ENCODE measurements at regions not wholly inside any gene's neighbourhood (a gene's known extent, or its start where the extent isn't known, plus 50 kb on each side); places are given as distances from the start of the nearest gene placed in this dataset.

DNA sequence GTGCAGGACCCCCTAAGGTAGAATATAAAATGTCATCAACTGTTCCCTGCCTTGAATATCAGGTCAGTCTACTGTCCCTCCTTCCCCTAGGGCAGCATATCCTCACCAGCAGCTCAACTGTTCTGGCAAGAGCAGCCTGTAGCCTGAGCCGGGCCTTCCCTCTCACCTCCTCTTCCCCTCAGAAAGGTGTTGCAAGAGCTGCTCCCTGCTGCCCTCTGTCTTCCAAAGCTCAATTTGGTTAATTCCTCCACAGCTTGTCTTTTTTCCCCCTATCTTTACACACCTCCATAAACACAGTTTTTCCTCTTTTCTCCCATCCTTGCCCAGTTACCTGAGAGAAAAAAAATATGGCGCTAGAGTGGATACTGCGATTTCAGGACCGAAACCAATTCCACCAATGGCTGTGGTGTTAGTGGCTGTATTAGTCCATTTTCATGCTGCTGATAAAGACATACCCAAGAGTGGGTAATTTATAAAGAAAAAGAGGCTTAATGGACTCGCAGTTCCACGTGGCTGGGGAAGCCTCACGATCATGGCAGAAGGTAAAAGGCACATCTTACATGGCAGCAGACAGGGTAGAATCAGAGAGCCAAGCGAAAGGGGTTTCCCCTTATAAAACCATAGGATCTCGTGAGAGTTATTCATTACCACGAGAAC lies 184.7 kb downstream of the MREG start (continued):
- TF ChIP-seq, protein P1, sequence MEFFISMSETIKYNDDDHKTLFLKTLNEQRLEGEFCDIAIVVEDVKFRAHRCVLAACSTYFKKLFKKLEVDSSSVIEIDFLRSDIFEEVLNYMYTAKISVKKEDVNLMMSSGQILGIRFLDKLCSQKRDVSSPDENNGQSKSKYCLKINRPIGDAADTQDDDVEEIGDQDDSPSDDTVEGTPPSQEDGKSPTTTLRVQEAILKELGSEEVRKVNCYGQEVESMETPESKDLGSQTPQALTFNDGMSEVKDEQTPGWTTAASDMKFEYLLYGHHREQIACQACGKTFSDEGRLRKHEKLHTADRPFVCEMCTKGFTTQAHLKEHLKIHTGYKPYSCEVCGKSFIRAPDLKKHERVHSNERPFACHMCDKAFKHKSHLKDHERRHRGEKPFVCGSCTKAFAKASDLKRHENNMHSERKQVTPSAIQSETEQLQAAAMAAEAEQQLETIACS (CRISPR knock-in tag; IDR thresholded peaks at IDR 0.05): no peak
- TF ChIP-seq ZMAT3 (CRISPR knock-in tag; conservative IDR thresholded peaks at IDR 0.05) (no peak), SIX4 (CRISPR knock-in tag; IDR thresholded peaks at IDR 0.05) (0 out of 2 replicates have a peak, but pooled peaks have one; percentile 38), ZNF329 (CRISPR knock-in tag; IDR thresholded peaks at IDR 0.05; ENCODE audit: low read depth) (no peak), DMAP1 (CRISPR knock-in tag; IDR thresholded peaks at IDR 0.05) (no peak), ZNF136 (CRISPR knock-in tag; IDR thresholded peaks at IDR 0.05; ENCODE audit: low read depth) (no peak), ZNF224 (CRISPR knock-in tag; IDR thresholded peaks at IDR 0.05) (no peak), ZNF256 (CRISPR knock-in tag; conservative IDR thresholded peaks at IDR 0.05) (no peak)
- TF ChIP-seq, protein P2, sequence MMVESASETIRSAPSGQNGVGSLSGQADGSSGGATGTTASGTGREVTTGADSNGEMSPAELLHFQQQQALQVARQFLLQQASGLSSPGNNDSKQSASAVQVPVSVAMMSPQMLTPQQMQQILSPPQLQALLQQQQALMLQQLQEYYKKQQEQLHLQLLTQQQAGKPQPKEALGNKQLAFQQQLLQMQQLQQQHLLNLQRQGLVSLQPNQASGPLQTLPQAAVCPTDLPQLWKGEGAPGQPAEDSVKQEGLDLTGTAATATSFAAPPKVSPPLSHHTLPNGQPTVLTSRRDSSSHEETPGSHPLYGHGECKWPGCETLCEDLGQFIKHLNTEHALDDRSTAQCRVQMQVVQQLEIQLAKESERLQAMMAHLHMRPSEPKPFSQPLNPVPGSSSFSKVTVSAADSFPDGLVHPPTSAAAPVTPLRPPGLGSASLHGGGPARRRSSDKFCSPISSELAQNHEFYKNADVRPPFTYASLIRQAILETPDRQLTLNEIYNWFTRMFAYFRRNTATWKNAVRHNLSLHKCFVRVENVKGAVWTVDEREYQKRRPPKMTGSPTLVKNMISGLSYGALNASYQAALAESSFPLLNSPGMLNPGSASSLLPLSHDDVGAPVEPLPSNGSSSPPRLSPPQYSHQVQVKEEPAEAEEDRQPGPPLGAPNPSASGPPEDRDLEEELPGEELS (CRISPR knock-in tag; IDR thresholded peaks at IDR 0.05): no peak; the same call in 1 of the 2 replicates
- TF ChIP-seq, protein P3, sequence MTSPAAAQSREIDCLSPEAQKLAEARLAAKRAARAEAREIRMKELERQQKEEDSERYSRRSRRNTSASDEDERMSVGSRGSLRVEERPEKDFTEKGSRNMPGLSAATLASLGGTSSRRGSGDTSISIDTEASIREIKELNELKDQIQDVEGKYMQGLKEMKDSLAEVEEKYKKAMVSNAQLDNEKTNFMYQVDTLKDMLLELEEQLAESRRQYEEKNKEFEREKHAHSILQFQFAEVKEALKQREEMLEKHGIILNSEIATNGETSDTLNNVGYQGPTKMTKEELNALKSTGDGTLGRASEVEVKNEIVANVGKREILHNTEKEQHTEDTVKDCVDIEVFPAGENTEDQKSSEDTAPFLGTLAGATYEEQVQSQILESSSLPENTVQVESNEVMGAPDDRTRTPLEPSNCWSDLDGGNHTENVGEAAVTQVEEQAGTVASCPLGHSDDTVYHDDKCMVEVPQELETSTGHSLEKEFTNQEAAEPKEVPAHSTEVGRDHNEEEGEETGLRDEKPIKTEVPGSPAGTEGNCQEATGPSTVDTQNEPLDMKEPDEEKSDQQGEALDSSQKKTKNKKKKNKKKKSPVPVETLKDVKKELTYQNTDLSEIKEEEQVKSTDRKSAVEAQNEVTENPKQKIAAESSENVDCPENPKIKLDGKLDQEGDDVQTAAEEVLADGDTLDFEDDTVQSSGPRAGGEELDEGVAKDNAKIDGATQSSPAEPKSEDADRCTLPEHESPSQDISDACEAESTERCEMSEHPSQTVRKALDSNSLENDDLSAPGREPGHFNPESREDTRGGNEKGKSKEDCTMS (CRISPR knock-in tag; conservative IDR thresholded peaks at IDR 0.05): no peak
- TF ChIP-seq, protein P4, sequence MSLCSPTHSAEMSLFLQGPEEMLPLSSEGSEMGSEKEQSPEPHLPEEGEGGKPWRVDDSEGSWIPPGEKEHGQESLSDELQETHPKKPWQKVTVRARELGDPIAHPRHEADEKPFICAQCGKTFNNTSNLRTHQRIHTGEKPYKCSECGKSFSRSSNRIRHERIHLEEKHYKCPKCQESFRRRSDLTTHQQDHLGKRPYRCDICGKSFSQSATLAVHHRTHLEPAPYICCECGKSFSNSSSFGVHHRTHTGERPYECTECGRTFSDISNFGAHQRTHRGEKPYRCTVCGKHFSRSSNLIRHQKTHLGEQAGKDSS (CRISPR knock-in tag; IDR thresholded peaks at IDR 0.05; ENCODE audit: borderline replicate concordance, low read depth): no peak
- TF ChIP-seq, protein P5, sequence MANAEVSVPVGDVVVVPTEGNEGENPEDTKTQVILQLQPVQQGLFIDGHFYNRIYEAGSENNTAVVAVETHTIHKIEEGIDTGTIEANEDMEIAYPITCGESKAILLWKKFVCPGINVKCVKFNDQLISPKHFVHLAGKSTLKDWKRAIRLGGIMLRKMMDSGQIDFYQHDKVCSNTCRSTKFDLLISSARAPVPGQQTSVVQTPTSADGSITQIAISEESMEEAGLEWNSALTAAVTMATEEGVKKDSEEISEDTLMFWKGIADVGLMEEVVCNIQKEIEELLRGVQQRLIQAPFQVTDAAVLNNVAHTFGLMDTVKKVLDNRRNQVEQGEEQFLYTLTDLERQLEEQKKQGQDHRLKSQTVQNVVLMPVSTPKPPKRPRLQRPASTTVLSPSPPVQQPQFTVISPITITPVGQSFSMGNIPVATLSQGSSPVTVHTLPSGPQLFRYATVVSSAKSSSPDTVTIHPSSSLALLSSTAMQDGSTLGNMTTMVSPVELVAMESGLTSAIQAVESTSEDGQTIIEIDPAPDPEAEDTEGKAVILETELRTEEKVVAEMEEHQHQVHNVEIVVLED (CRISPR knock-in tag; IDR thresholded peaks at IDR 0.05; ENCODE audit: borderline replicate concordance): 0 out of 2 replicates have a peak, but pooled peaks have one; percentile 19
- TF ChIP-seq, protein P6, sequence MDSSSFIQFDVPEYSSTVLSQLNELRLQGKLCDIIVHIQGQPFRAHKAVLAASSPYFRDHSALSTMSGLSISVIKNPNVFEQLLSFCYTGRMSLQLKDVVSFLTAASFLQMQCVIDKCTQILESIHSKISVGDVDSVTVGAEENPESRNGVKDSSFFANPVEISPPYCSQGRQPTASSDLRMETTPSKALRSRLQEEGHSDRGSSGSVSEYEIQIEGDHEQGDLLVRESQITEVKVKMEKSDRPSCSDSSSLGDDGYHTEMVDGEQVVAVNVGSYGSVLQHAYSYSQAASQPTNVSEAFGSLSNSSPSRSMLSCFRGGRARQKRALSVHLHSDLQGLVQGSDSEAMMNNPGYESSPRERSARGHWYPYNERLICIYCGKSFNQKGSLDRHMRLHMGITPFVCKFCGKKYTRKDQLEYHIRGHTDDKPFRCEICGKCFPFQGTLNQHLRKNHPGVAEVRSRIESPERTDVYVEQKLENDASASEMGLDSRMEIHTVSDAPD (CRISPR knock-in tag; IDR thresholded peaks at IDR 0.05): peak; percentile 37; the same call in 1 of the 2 replicates
- TF ChIP-seq, protein P7, sequence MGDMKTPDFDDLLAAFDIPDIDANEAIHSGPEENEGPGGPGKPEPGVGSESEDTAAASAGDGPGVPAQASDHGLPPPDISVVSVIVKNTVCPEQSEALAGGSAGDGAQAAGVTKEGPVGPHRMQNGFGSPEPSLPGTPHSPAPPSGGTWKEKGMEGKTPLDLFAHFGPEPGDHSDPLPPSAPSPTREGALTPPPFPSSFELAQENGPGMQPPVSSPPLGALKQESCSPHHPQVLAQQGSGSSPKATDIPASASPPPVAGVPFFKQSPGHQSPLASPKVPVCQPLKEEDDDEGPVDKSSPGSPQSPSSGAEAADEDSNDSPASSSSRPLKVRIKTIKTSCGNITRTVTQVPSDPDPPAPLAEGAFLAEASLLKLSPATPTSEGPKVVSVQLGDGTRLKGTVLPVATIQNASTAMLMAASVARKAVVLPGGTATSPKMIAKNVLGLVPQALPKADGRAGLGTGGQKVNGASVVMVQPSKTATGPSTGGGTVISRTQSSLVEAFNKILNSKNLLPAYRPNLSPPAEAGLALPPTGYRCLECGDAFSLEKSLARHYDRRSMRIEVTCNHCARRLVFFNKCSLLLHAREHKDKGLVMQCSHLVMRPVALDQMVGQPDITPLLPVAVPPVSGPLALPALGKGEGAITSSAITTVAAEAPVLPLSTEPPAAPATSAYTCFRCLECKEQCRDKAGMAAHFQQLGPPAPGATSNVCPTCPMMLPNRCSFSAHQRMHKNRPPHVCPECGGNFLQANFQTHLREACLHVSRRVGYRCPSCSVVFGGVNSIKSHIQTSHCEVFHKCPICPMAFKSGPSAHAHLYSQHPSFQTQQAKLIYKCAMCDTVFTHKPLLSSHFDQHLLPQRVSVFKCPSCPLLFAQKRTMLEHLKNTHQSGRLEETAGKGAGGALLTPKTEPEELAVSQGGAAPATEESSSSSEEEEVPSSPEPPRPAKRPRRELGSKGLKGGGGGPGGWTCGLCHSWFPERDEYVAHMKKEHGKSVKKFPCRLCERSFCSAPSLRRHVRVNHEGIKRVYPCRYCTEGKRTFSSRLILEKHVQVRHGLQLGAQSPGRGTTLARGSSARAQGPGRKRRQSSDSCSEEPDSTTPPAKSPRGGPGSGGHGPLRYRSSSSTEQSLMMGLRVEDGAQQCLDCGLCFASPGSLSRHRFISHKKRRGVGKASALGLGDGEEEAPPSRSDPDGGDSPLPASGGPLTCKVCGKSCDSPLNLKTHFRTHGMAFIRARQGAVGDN (CRISPR knock-in tag; IDR thresholded peaks at IDR 0.05): peak; percentile 38; the same call in 1 of the 2 replicates

Data from HepG2 (cell line).